HCT116 (cell line): ENCODE measurements at regions not wholly inside any gene's neighbourhood (a gene's known extent, or its start where the extent isn't known, plus 50 kb on each side); places are given as distances from the start of the nearest gene placed in this dataset.

Experiments
- ATAC-seq: fragments of 200-7000 bp; cut with Tn5 transposase; 2 replicates; pipeline ENCODE4 v1.9.1; 2020; ENCODE audit warnings: mild to moderate bottlenecking, moderate library complexity
- BruUV-seq: library from RNA; stranded (reverse); fragments of 400-500 nt; replicated peaks from 2 replicates; lab custom pipeline; 2021; lab: Mats Ljungman, UMichigan
- CTCF ChIA-PET: fragments of 300-600 bp; sonication (Branson Sonifier 250); formaldehyde crosslinking; loops from one replicate; lab custom pipeline; 2021; ENCODE audit warnings: antibody characterized with exemption; lab: Charles Lee
- POLR2A ChIA-PET: fragments of 300-600, 350-600 bp; sonication (Branson Sonifier 250); formaldehyde crosslinking; loops from one replicate; lab custom pipeline; 2021; ENCODE audit warnings: antibody characterized with exemption; lab: Charles Lee
- RAD21 ChIA-PET, 2 experiments: fragments of 300-600 bp; sonication (Branson Sonifier 250); formaldehyde crosslinking; loops; one replicate each; lab custom pipeline; 2023; ENCODE audit warnings: low total read pairs in 2 of 2; ENCODE audit not compliant: uncharacterized antibody in 2 of 2, unreplicated experiment in 2 of 2, low non-redundant PET in 1 of 2; lab: Charles Lee
- DNase-seq: peaks from one replicate; pipeline ENCODE4 v3.0.0-alpha.2; 2010; ENCODE audit warnings: low read depth, low spot score
- H2AFZ ChIP-seq: fragments of 200-600 bp; shearing (Covaris generic), sonication (generic); 2 replicates; pipeline ENCODE4 v1.6.1; 2017; ENCODE audit warnings: low read depth, mixed run types, mixed read lengths, antibody characterized with exemption, low read length; ENCODE audit not compliant: poor library complexity, severe bottlenecking
- H3K27ac ChIP-seq: 2 replicates; pipeline ENCODE4 v1.5.1; 2012; ENCODE audit warnings: low read depth, low read length
- H3K27me3 ChIP-seq: fragments of 200-600 bp; sonication (generic); 2 replicates; pipeline ENCODE4 v1.6.1; 2016; ENCODE audit warnings: mixed run types, low read length, mixed read lengths; ENCODE audit not compliant: insufficient read depth
- H3K36me3 ChIP-seq, 2 experiments: fragments of 200-500 bp in 1 of 2; fragments of 200-600 bp in 1 of 2; sonication (Bioruptor generic) in 1 of 2; sonication (generic) in 1 of 2; 2 replicates each; pipeline versions ENCODE4 v1.5.1 to v1.6.1; 2014 to 2016; ENCODE audit warnings: low read length in 2 of 2, inconsistent platforms in 1 of 2, mixed read lengths in 1 of 2, mixed run types in 1 of 2; ENCODE audit not compliant: insufficient read depth in 2 of 2, control insufficient read depth in 1 of 2
- H3K4me1 ChIP-seq, 2 experiments: fragments of 200-600 bp in 1 of 2; sonication (generic) in 1 of 2; 2 replicates each; pipeline versions ENCODE4 v1.5.1 to v1.6.1; 2012 to 2017; ENCODE audit warnings: low read length in 2 of 2, inconsistent platforms in 1 of 2, mild to moderate bottlenecking in 1 of 2, mixed read lengths in 1 of 2, mixed run types in 1 of 2, moderate library complexity in 1 of 2; ENCODE audit not compliant: insufficient read depth in 2 of 2, control insufficient read depth in 1 of 2
- H3K4me2 ChIP-seq: fragments of 200-600 bp; sonication (generic); 2 replicates; pipeline ENCODE4 v1.6.1; 2017; ENCODE audit warnings: mixed run types, low read length, mixed read lengths
- H3K4me3 ChIP-seq, 2 experiments: fragments of 200-600 bp in 1 of 2; sonication (generic) in 1 of 2; replicated peaks in 1 of 2; 2 replicates each; pipeline ENCODE4 v1.5.1; 2011 to 2016; ENCODE audit warnings: low read length in 2 of 2, control low read depth in 1 of 2, low read depth in 1 of 2, mild to moderate bottlenecking in 1 of 2, mixed read lengths in 1 of 2, mixed run types in 1 of 2
- H3K79me2 ChIP-seq: fragments of 200-600 bp; sonication (generic); 2 replicates; pipeline ENCODE4 v1.6.1; 2017; ENCODE audit warnings: mild to moderate bottlenecking, mixed run types, low read length, moderate library complexity, mixed read lengths; ENCODE audit not compliant: insufficient read depth
- H3K9ac ChIP-seq: fragments of 200-600 bp; sonication (generic); 2 replicates; pipeline ENCODE4 v1.6.1; 2016; ENCODE audit warnings: low read length, mixed read lengths
- H3K9me2 ChIP-seq: fragments of 200-600 bp; sonication (generic), shearing (Covaris generic); 2 replicates; pipeline ENCODE4 v1.6.1; 2017; ENCODE audit warnings: mixed run types, mild to moderate bottlenecking, moderate library complexity; ENCODE audit not compliant: insufficient read depth
- H3K9me3 ChIP-seq, 2 experiments: fragments of 200-500 bp in 1 of 2; fragments of 200-600 bp in 1 of 2; sonication (Bioruptor generic) in 1 of 2; sonication (generic) in 1 of 2; 2 replicates each; pipeline ENCODE4 v1.6.1; 2014 to 2017; ENCODE audit warnings: low read length in 2 of 2, mixed read lengths in 2 of 2, inconsistent platforms in 1 of 2, low read depth in 1 of 2, mild to moderate bottlenecking in 1 of 2, mixed run types in 1 of 2, moderate library complexity in 1 of 2; ENCODE audit not compliant: control insufficient read depth in 1 of 2, insufficient read depth in 1 of 2
- H4K20me1 ChIP-seq: fragments of 200-600 bp; sonication (generic), shearing (Covaris generic); 2 replicates; pipeline ENCODE4 v1.6.1; 2017; ENCODE audit warnings: mixed run types, mild to moderate bottlenecking, moderate library complexity; ENCODE audit not compliant: insufficient read depth
- POLR2A ChIP-seq: IDR thresholded peaks from 2 replicates; pipeline ENCODE4 v1.7.0; 2011; ENCODE audit warnings: borderline replicate concordance; ENCODE audit not compliant: insufficient read depth, insufficient read length; ENCODE audit errors: extremely low read depth
- POLR2AphosphoS5 ChIP-seq: IDR thresholded peaks from 2 replicates; pipeline ENCODE4 v1.6.1; 2011; ENCODE audit warnings: mild to moderate bottlenecking, low read depth, low read length, moderate library complexity
- RAD21 ChIP-seq: IDR thresholded peaks from 2 replicates; pipeline ENCODE4 v1.6.1; 2012; ENCODE audit warnings: low read depth, mild to moderate bottlenecking
- SIN3A ChIP-seq: IDR thresholded peaks from 2 replicates; pipeline ENCODE4 v1.6.1; 2012; ENCODE audit warnings: low read depth
- SRF ChIP-seq: IDR thresholded peaks from 2 replicates; pipeline ENCODE4 v1.6.1; 2012; ENCODE audit warnings: low read depth
- TCF7L2 ChIP-seq: IDR thresholded peaks from 2 replicates; pipeline ENCODE4 v1.7.0; 2011; ENCODE audit warnings: borderline replicate concordance, inconsistent platforms; ENCODE audit not compliant: insufficient read depth, insufficient read length; ENCODE audit errors: extremely low read depth
- YY1 ChIP-seq: IDR thresholded peaks from 2 replicates; pipeline ENCODE4 v1.6.1; 2011; ENCODE audit warnings: low read length, low read depth, moderate library complexity, mild to moderate bottlenecking; ENCODE audit not compliant: insufficient replicate concordance; ENCODE audit errors: extremely low read depth
- intact Hi-C: fragments of 100-400 bp; cut with micrococcal nuclease; formaldehyde crosslinking; loops from 2 replicates; pipeline ENCODE4 v1.10.0; 2022

GRCh38 chr12:91613223-91613779 is 430.7 kb upstream of the DCN start:
- Histone ChIP-seq H3K9me2 (no peaks in the 10 kb centered on the region), H3K9ac (no peak overlapping the region), H3K27ac (no peak overlapping the region), H3K79me2 (no peaks in the 10 kb centered on the region), H3K4me2 (no peak overlapping the region), H4K20me1 (no peaks in the 10 kb centered on the region), H3K4me3 (no peak overlapping the region), H3K9me3 (no peaks in the 10 kb centered on the region), H3K4me1 (peaks cover 0 to 7% of the 10 kb centered on the region in 2 experiments; a peak in 2 of 4 replicates), H3K27me3 (no peaks in the 10 kb centered on the region), H3K36me3 (no peaks in the 10 kb centered on the region), H2AFZ (no peak overlapping the region)
- TF ChIP-seq RAD21 (no peak), SIN3A (no peak), POLR2A (no peak), TCF7L2 (no peak), YY1 (no peak), POLR2AphosphoS5 (no peak)
- ChIA-PET CTCF (no interaction called here), RAD21 (no interaction called here), POLR2A (no interaction called here)
- ATAC-seq (no peak), DNase-seq (no peak)
- no TSS peak for BruUV-seq
- intact Hi-C loops, result no loop called here

GRCh38 chr12:91610561-91610960 is 427.9 kb upstream of the DCN start:
- H3K27me3 ChIP-seq, result no peaks in the 10 kb centered on the region
- H3K27ac ChIP-seq, result no peak overlapping the region
- no peaks in the 10 kb centered on the region for H3K4me1 ChIP-seq
- no TSS peak for BruUV-seq
- no peak overlapping the region for H3K4me3 ChIP-seq
- no peak for TF ChIP-seq SRF
- TF ChIP-seq, all 23 proteins: peak for 0
- ChIA-PET POLR2A (no interaction called here), RAD21 (no interaction called here), CTCF (no interaction called here)
- Histone ChIP-seq H3K9me3 (no peaks in the 10 kb centered on the region), H3K79me2 (no peaks in the 10 kb centered on the region), H3K4me2 (no peak overlapping the region), H3K9me2 (no peaks in the 10 kb centered on the region), H4K20me1 (no peaks in the 10 kb centered on the region), H2AFZ (no peak overlapping the region), H3K36me3 (no peaks in the 10 kb centered on the region), H3K9ac (no peak overlapping the region)
- ATAC-seq (no peak), DNase-seq (no peak)
- intact Hi-C loops, result no loop called here
